Mesendoderm (in vitro differentiated cells): ENCODE measurements at regions not wholly inside any gene's neighbourhood (a gene's known extent, or its start where the extent isn't known, plus 50 kb on each side); places are given as distances from the start of the nearest gene placed in this dataset.

Source experiments
- DNase-seq: peaks from one replicate; pipeline ENCODE4 v3.0.0; 2013
- H2AK5ac ChIP-seq: 2 replicates; pipeline ENCODE4 v1.6.1; 2013; ENCODE audit warnings: low read length, inconsistent platforms
- H2BK120ac ChIP-seq: 2 replicates; pipeline ENCODE4 v1.6.1; 2013; ENCODE audit warnings: low read depth, mild to moderate bottlenecking, low read length, moderate library complexity, mixed read lengths
- H2BK15ac ChIP-seq: replicated peaks from 2 replicates; pipeline ENCODE4 v1.6.1; 2013; ENCODE audit warnings: low read depth, mild to moderate bottlenecking, moderate library complexity
- H2BK5ac ChIP-seq: 2 replicates; pipeline ENCODE4 v1.6.1; 2013; ENCODE audit warnings: low read length, inconsistent platforms
- H3K18ac ChIP-seq: 2 replicates; pipeline ENCODE4 v1.6.1; 2013; ENCODE audit warnings: mild to moderate bottlenecking, low read length, mixed read lengths
- H3K23ac ChIP-seq: one replicate; pipeline ENCODE4 v1.6.1; 2013; ENCODE audit warnings: low read length
- H3K27ac ChIP-seq: 2 replicates; pipeline ENCODE4 v1.5.1; 2013; ENCODE audit warnings: low read depth, mild to moderate bottlenecking, inconsistent platforms, low read length, moderate library complexity
- H3K27me3 ChIP-seq: 2 replicates; pipeline ENCODE4 v1.6.1; 2013; ENCODE audit warnings: low read length, control low read depth, mild to moderate bottlenecking, inconsistent platforms; ENCODE audit not compliant: insufficient read depth, poor library complexity
- H3K36me3 ChIP-seq: 2 replicates; pipeline ENCODE4 v1.6.1; 2013; ENCODE audit warnings: low read length, inconsistent platforms; ENCODE audit not compliant: control insufficient read depth, insufficient read depth
- H3K4ac ChIP-seq: one replicate; pipeline ENCODE4 v1.6.1; 2013; ENCODE audit warnings: low read depth, mild to moderate bottlenecking, low read length, moderate library complexity
- H3K4me1 ChIP-seq: 2 replicates; pipeline ENCODE4 v1.6.1; 2013; ENCODE audit warnings: low read depth, low read length, inconsistent platforms; ENCODE audit not compliant: control insufficient read depth
- H3K4me2 ChIP-seq: 2 replicates; pipeline ENCODE4 v1.6.1; 2013; ENCODE audit warnings: low read length
- H3K4me3 ChIP-seq: 2 replicates; pipeline ENCODE4 v1.5.1; 2013; ENCODE audit warnings: mild to moderate bottlenecking, low read length
- H3K56ac ChIP-seq: one replicate; pipeline ENCODE4 v1.6.1; 2013; ENCODE audit warnings: low read length
- H3K79me1 ChIP-seq: 2 replicates; pipeline ENCODE4 v1.6.1; 2013; ENCODE audit warnings: low read length, inconsistent platforms
- H3K79me2 ChIP-seq: 2 replicates; pipeline ENCODE4 v1.6.1; 2013; ENCODE audit warnings: mild to moderate bottlenecking, low read length; ENCODE audit not compliant: control insufficient read depth, insufficient read depth
- H3K9ac ChIP-seq: 2 replicates; pipeline ENCODE4 v1.6.1; 2013; ENCODE audit warnings: low read length, inconsistent platforms
- H4K5ac ChIP-seq: one replicate; pipeline ENCODE4 v1.6.1; 2013; ENCODE audit warnings: low read length
- H4K8ac ChIP-seq: one replicate; pipeline ENCODE4 v1.6.1; 2013; ENCODE audit warnings: low read depth, mild to moderate bottlenecking, control low read depth, low read length, moderate library complexity
- WGBS: extraction: QIAGEN DNeasy Blood & Tissue Kit; methylation state at CpG from one replicate; pipeline ENCODE4 v1.1.7; 2013; ENCODE audit warnings: low lambda C conversion rate, missing lambda C conversion rate; ENCODE audit not compliant: insufficient coverage; ENCODE audit errors: extremely low coverage; 5-methylcytosine and 5-hydroxymethylcytosine counted together

DNA sequence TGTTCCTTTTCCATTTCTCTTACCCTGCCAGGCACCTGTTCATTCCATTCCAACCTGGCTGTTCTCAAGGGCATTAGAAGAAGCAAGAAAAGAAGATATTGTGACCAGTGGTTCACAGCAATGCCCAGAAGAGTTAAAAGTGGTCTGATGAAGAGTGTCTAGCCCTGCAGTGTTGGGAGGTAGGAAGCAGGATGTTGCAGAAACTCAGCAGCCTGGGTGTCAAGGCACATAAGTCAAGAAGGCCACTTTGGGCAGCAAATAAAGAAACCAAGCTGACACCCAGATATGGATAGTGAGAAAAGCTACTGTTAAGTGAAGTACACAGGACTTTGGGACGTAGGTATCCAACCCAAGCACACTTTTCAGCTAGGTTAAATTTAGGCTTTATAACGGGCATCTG is 199.9 kb upstream of the SATB1 start:
- no peak for DNase-seq
- no CpG with 5 or more reads among the region's 2 CpGs for WGBS

DNA sequence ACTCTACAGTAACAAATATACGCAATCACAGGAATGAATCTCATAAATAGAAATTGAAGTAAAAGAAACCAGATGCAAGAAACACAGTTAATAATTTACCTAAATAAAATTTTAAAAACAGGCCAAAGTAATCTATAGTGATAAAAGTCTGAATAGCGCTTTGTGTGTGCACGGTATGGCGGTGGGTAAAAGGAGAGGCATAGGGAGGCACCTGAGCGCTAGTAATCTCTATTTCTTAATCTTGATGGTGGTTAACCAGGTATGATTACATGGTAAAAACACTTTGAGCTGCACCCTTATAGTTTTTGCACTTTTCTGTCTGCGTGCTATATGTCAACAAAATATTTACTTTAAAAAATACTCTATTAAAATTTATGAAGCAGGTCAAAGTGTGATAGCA is 198.1 kb upstream of the SATB1 start:
- no peaks in the 10 kb centered on the region for H3K4me1 ChIP-seq
- no peak overlapping the region for H3K4me2 ChIP-seq
- H3K4me3 ChIP-seq, result no peak overlapping the region
- no peak overlapping the region for H2AK5ac ChIP-seq
- WGBS, result no CpG with 5 or more reads among the region's 6 CpGs
- H3K9ac ChIP-seq, result no peak overlapping the region
- H2BK5ac ChIP-seq, result no peak overlapping the region
- no peaks in the 10 kb centered on the region for H3K79me2 ChIP-seq
- H3K27me3 ChIP-seq, result no peaks in the 10 kb centered on the region
- no peak overlapping the region for H3K27ac ChIP-seq
- H3K4ac ChIP-seq, result no peak overlapping the region
- no peaks in the 10 kb centered on the region for H3K79me1 ChIP-seq
- H3K56ac ChIP-seq, result no peak overlapping the region
- H3K23ac ChIP-seq, result no peak overlapping the region
- DNase-seq, result no peak
- H3K36me3 ChIP-seq, result no peaks in the 10 kb centered on the region
- H2BK120ac ChIP-seq, result no peak overlapping the region
- no peak overlapping the region for H4K5ac ChIP-seq
- H3K18ac ChIP-seq, result no peak overlapping the region
- no peak overlapping the region for H4K8ac ChIP-seq
- no peak overlapping the region for H2BK15ac ChIP-seq

More for the DNA sequence above, 199.9 kb upstream of the SATB1 start:
- no peak overlapping the region for H3K4me3 ChIP-seq
- H3K4me1 ChIP-seq, result no peaks in the 10 kb centered on the region
- H3K56ac ChIP-seq, result no peak overlapping the region
- H2BK120ac ChIP-seq, result no peak overlapping the region
- H2BK5ac ChIP-seq, result no peak overlapping the region
- H3K79me2 ChIP-seq, result no peaks in the 10 kb centered on the region
- no peak overlapping the region for H3K27ac ChIP-seq
- no peak overlapping the region for H2BK15ac ChIP-seq
- H4K8ac ChIP-seq, result no peak overlapping the region
- H2AK5ac ChIP-seq, result no peak overlapping the region
- no peaks in the 10 kb centered on the region for H3K79me1 ChIP-seq
- no peak overlapping the region for H3K18ac ChIP-seq
- H3K4me2 ChIP-seq, result no peak overlapping the region
- no peak overlapping the region for H3K4ac ChIP-seq
- H3K27me3 ChIP-seq, result no peaks in the 10 kb centered on the region
- H3K36me3 ChIP-seq, result no peaks in the 10 kb centered on the region
- no peak overlapping the region for H3K9ac ChIP-seq
- H4K5ac ChIP-seq, result no peak overlapping the region
- no peak overlapping the region for H3K23ac ChIP-seq

DNA sequence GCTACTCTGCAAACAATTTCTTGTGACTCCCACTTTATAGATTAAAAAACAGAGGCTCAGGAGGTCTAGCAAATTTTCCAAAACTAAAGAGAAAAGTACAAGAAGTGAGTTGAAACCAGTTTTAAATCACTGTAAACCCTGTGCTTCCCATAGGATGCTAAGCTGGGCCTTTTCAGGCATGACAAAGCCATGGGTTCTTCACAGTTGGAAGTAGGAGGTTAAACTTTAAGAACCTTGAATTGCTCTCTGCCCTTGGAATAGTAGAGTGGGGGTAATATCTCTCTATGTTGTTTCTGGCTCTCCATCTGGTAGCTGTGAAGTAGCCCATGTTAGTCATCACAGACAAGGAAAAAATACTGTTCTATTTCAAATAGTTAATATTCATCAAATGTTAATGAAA is 193.6 kb upstream of the SATB1 start:
- H3K4me3 ChIP-seq, result no peak overlapping the region
- H3K18ac ChIP-seq, result no peak overlapping the region
- no peaks in the 10 kb centered on the region for H3K79me2 ChIP-seq
- H3K27me3 ChIP-seq, result no peaks in the 10 kb centered on the region
- H3K4ac ChIP-seq, result no peak overlapping the region
- no peak overlapping the region for H4K8ac ChIP-seq
- no peak overlapping the region for H2BK120ac ChIP-seq
- H2AK5ac ChIP-seq, result no peak overlapping the region
- H2BK5ac ChIP-seq, result no peak overlapping the region
- no peak overlapping the region for H3K9ac ChIP-seq
- H3K56ac ChIP-seq, result no peak overlapping the region
- H3K27ac ChIP-seq, result no peak overlapping the region
- DNase-seq, result no peak
- H4K5ac ChIP-seq, result no peak overlapping the region
- H3K23ac ChIP-seq, result no peak overlapping the region
- no peaks in the 10 kb centered on the region for H3K36me3 ChIP-seq
- no peak overlapping the region for H3K4me2 ChIP-seq
- H2BK15ac ChIP-seq, result no peak overlapping the region
- H3K79me1 ChIP-seq, result no peaks in the 10 kb centered on the region
- no peaks in the 10 kb centered on the region for H3K4me1 ChIP-seq

DNA sequence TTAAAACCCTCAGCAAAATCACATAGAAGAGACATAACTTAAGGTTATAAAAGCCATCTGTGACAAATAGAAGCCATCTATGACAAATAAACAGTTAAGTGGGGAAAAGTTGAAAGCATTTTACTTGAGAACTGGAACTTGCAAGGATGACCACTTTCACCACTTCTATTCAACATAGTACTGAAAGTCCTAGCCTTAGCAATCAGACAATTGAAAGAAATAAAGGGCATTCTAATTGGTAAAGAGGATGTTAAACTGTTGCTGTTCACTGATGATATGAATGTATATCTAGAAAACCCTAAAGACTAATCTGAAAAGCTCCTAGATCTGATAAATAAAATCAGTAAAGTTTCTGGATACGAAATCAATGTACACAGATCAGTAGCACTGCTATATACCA is 186.9 kb upstream of the SATB1 start:
- Histone ChIP-seq H2BK120ac (no peak overlapping the region), H2AK5ac (no peak overlapping the region), H3K79me1 (no peaks in the 10 kb centered on the region), H3K27ac (no peak overlapping the region), H3K4ac (no peak overlapping the region), H3K18ac (no peak overlapping the region), H3K9ac (no peak overlapping the region), H4K8ac (no peak overlapping the region), H3K4me3 (no peak overlapping the region), H3K23ac (no peak overlapping the region), H3K36me3 (no peaks in the 10 kb centered on the region), H3K27me3 (no peaks in the 10 kb centered on the region), H3K4me2 (no peak overlapping the region), H2BK15ac (no peak overlapping the region), H2BK5ac (no peak overlapping the region), H3K4me1 (no peaks in the 10 kb centered on the region), H4K5ac (no peak overlapping the region), H3K79me2 (no peaks in the 10 kb centered on the region), H3K56ac (no peak overlapping the region)
- DNase-seq, result no peak
- WGBS, result no CpG with 5 or more reads among the region's 1 CpG

DNA sequence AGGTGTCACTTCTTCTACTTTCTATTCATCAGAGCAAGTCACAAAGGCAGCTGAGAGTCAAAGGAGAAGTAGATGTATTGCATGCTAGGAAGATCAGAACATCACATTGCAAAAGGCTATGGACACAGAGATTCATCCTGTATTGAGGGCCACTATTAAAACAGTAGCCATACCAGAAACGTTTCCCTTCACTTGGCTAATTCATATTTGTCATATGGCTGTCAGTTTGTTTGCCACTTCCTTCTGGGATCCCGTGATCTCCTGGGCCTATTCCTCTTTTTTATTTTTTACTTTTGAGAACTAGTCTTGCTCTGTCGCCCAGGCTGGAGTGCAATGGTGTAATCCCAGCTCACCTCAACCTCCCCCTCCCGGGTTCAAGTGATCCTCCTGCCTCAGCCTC is 184.0 kb upstream of the SATB1 start:
- Histone ChIP-seq H3K36me3 (no peaks in the 10 kb centered on the region), H3K79me2 (no peaks in the 10 kb centered on the region), H3K9ac (no peak overlapping the region), H4K8ac (no peak overlapping the region), H2BK15ac (no peak overlapping the region), H3K79me1 (no peaks in the 10 kb centered on the region), H3K56ac (no peak overlapping the region), H4K5ac (no peak overlapping the region), H3K27me3 (no peaks in the 10 kb centered on the region), H3K4me1 (no peaks in the 10 kb centered on the region), H3K23ac (no peak overlapping the region), H3K4ac (no peak overlapping the region), H3K4me2 (no peak overlapping the region), H2AK5ac (no peak overlapping the region), H3K18ac (no peak overlapping the region), H3K4me3 (no peak overlapping the region), H3K27ac (no peak overlapping the region), H2BK5ac (no peak overlapping the region), H2BK120ac (no peak overlapping the region)
- no CpG with 5 or more reads among the region's 4 CpGs for WGBS
- no peak for DNase-seq

DNA sequence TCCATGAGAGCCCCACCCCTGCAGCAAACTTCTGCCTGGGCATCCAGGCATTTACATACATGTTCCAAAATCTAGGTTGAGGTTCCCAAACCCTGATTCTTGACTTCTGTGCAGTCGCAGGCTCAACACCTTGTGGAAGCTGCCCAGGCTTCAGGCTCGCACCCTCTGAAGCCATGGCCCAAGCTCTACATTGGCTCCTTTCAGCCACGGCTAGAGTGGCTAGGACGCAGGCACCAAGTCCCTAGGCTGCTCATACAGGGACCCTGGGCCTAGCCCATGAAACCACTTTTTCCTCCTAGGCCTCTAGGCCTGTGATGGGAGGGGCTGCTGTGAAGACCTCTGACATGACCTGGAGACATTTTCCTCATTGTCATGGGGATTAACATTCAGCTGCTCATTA is 172.8 kb upstream of the SATB1 start:
- Histone ChIP-seq H3K4me1 (no peaks in the 10 kb centered on the region), H4K8ac (no peak overlapping the region), H3K56ac (no peak overlapping the region), H3K4ac (no peak overlapping the region), H2BK15ac (no peak overlapping the region), H3K27ac (no peak overlapping the region), H4K5ac (no peak overlapping the region), H2AK5ac (no peak overlapping the region), H3K9ac (no peak overlapping the region), H3K79me1 (no peaks in the 10 kb centered on the region), H3K23ac (no peak overlapping the region), H3K36me3 (no peaks in the 10 kb centered on the region), H3K4me3 (no peak overlapping the region), H3K27me3 (no peaks in the 10 kb centered on the region), H2BK120ac (no peak overlapping the region), H3K4me2 (no peak overlapping the region), H3K18ac (no peak overlapping the region), H2BK5ac (no peak overlapping the region), H3K79me2 (no peaks in the 10 kb centered on the region)
- DNase-seq, result no peak
- WGBS, result no CpG with 5 or more reads among the region's 4 CpGs
